B cell (primary cell): ENCODE measurements at regions not wholly inside any gene's neighbourhood (a gene's known extent, or its start where the extent isn't known, plus 50 kb on each side); places are given as distances from the start of the nearest gene placed in this dataset.

Experiments used
- ATAC-seq: fragments of 200-7000 bp; cut with Tn5 transposase; one replicate; pipeline ENCODE4 v1.10.0; 2021; ENCODE audit warnings: low read depth, mild to moderate bottlenecking, moderate number of reproducible peaks, moderate library complexity
- CTCF ChIA-PET: fragments of 350-600 bp; sonication (Branson Sonifier 250); formaldehyde crosslinking; loops from one replicate; lab custom pipeline; 2021; ENCODE audit warnings: antibody characterized with exemption, inconsistent platforms; lab: Charles Lee
- POLR2A ChIA-PET: fragments of 350-600 bp; sonication (Branson Sonifier 250); formaldehyde crosslinking; loops from one replicate; lab custom pipeline; 2021; ENCODE audit warnings: antibody characterized with exemption; lab: Charles Lee
- DNase-seq: peaks from one replicate; pipeline ENCODE4 v3.0.0; 2013
- H2AFZ ChIP-seq: 2 replicates; pipeline ENCODE4 v1.6.1; 2012; ENCODE audit warnings: mild to moderate bottlenecking, low read depth, low read length; ENCODE audit not compliant: insufficient read depth, poor library complexity, severe bottlenecking
- H3K27ac ChIP-seq, 2 donors: 1 replicate in 1 of 2; 2 replicates in 1 of 2; pipeline ENCODE4 v1.5.1; 2012 to 2013; ENCODE audit warnings: low read length in 2 of 2, mild to moderate bottlenecking in 2 of 2, moderate library complexity in 1 of 2
- H3K27me3 ChIP-seq, 4 experiments: fragments of 200-600 bp in 1 of 4; sonication (generic) in 1 of 4; replicated peaks in 1 of 4; 1 replicate in 2 of 4; 2 replicates in 2 of 4; pipeline versions ENCODE4 v1.6.1 to v1.7.0; 2013 to 2016; ENCODE audit warnings: low read length in 3 of 4, mild to moderate bottlenecking in 2 of 4, mixed read lengths in 1 of 4, moderate library complexity in 1 of 4; ENCODE audit not compliant: insufficient read depth in 4 of 4, control insufficient read depth in 3 of 4; ENCODE audit errors: control extremely low read depth in 1 of 4
- H3K36me3 ChIP-seq, 2 experiments: replicated peaks in 1 of 2; 1 replicate in 1 of 2; 2 replicates in 1 of 2; pipeline versions ENCODE4 v1.6.1 to v1.7.1; 2013; ENCODE audit warnings: low read length in 1 of 2; ENCODE audit not compliant: insufficient read depth in 2 of 2, control insufficient read depth in 1 of 2; ENCODE audit errors: control extremely low read depth in 1 of 2, extremely low read depth in 1 of 2
- H3K4me1 ChIP-seq, 2 donors: fragments of 200-600 bp in 1 of 2; sonication (generic) in 1 of 2; 1 replicate in 1 of 2; 2 replicates in 1 of 2; pipeline versions ENCODE4 v1.5.1 to v1.6.1; 2013 to 2017; ENCODE audit warnings: low read length in 2 of 2; ENCODE audit not compliant: control insufficient read depth in 2 of 2, insufficient read depth in 2 of 2
- H3K4me2 ChIP-seq: replicated peaks from 2 replicates; pipeline ENCODE3; 2012; ENCODE audit warnings: mild to moderate bottlenecking, low read depth, low read length; ENCODE audit not compliant: poor library complexity, severe bottlenecking
- H3K4me3 ChIP-seq, 5 experiments: fragments of 200-600 bp in 1 of 5; sonication (generic) in 1 of 5; 1 replicate in 3 of 5; 2 replicates in 2 of 5; pipeline versions ENCODE4 v1.5.1 to v1.7.0; 2011 to 2016; ENCODE audit warnings: low read length in 4 of 5, mild to moderate bottlenecking in 4 of 5, low read depth in 2 of 5, control low read depth in 1 of 5, moderate library complexity in 1 of 5; ENCODE audit not compliant: insufficient read depth in 1 of 5; ENCODE audit errors: control extremely low read depth in 1 of 5, extremely low read depth in 1 of 5
- H3K79me2 ChIP-seq: fragments of 200-600 bp; sonication (generic); one replicate; pipeline ENCODE4 v1.6.0; 2016; ENCODE audit warnings: low read length; ENCODE audit not compliant: control insufficient read depth, insufficient read depth
- H3K9ac ChIP-seq: fragments of 200-600 bp; sonication (generic); 2 replicates; pipeline ENCODE4 v1.6.1; 2017; ENCODE audit warnings: mild to moderate bottlenecking, low read length, moderate library complexity
- H3K9me3 ChIP-seq, 3 donors: one replicate each; pipeline versions ENCODE4 v1.6.1 to v1.7.1; 2013; ENCODE audit warnings: low read length in 2 of 3; ENCODE audit not compliant: control insufficient read depth in 2 of 3, insufficient read depth in 1 of 3; ENCODE audit errors: control extremely low read depth in 1 of 3
- H4K20me1 ChIP-seq: 2 replicates; pipeline ENCODE4 v1.6.0; 2012; ENCODE audit warnings: mild to moderate bottlenecking, low read length; ENCODE audit not compliant: insufficient read depth, control insufficient read depth, poor library complexity, severe bottlenecking
- H3K27ac Mint-ChIP-seq: one replicate; pipeline ENCODE4 v1.8.0; 2021; ENCODE audit warnings: mixed read lengths
- H3K27me3 Mint-ChIP-seq: one replicate; pipeline ENCODE4 v1.8.0; 2021; ENCODE audit warnings: mixed read lengths
- H3K4me1 Mint-ChIP-seq: one replicate; pipeline ENCODE4 v1.8.0; 2021; ENCODE audit warnings: mixed read lengths
- H3K4me3 Mint-ChIP-seq: one replicate; pipeline ENCODE4 v1.8.0; 2021; ENCODE audit warnings: mixed read lengths
- H3K9me3 Mint-ChIP-seq: one replicate; pipeline ENCODE4 v1.8.0; 2022; ENCODE audit warnings: mixed read lengths; ENCODE audit not compliant: insufficient read depth
- EZH2 ChIP-seq: IDR thresholded peaks from 2 replicates; pipeline ENCODE4 v1.6.1; 2012; ENCODE audit warnings: borderline replicate concordance, low read depth, mild to moderate bottlenecking, moderate library complexity, low read length; ENCODE audit not compliant: insufficient read depth, poor library complexity, severe bottlenecking
- WGBS: methylation state at CpG from one replicate; pipeline ENCODE4 v1.1.5; 2013; ENCODE audit warnings: missing lambda C conversion rate; ENCODE audit not compliant: insufficient coverage; 5-methylcytosine and 5-hydroxymethylcytosine counted together
- intact Hi-C: fragments of 100-400 bp; cut with micrococcal nuclease; formaldehyde crosslinking; loops from one replicate; pipeline ENCODE4 v1.10.0; 2022
- TF ChIP-seq, protein P1 (sequence below): fragments of 200-600 bp; IDR thresholded peaks from one replicate; pipeline ENCODE4 v1.8.0; 2022; ENCODE audit warnings: antibody characterized with exemption, mild to moderate bottlenecking

DNA sequence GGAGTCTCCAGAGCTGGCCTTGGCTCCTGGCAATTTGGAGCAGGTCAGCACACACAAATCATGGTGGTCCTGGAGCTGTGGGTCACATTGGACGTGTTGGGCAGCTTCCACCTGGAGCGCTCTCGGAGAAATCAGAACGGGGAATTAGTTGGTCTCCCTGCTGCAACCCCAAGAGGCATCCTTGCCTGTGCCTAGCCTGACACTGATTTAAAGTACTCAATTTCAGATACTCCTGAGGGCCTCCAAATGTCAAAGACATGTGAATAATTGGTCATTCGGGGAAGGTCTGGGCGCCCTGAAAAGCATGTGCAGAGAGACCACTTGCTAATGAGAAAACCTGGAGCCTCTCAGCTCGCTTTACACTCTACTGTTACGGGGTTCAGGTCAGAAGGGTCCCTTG is 145.5 kb upstream of the AGAP1 start:
- H3K4me1 Mint-ChIP-seq, result no peaks in the 10 kb centered on the region
- peaks cover 0 to 24% (median 0%) of the 10 kb centered on the region in 3 donors for H3K9me3 ChIP-seq
- H3K4me3 Mint-ChIP-seq, result no peak overlapping the region
- WGBS, result 99% methylated on average over 6 of the region's 8 CpGs
- peaks cover 0 to 3% (median 0%) of the 10 kb centered on the region in 4 experiments for H3K27me3 ChIP-seq
- no peak overlapping the region for H2AFZ ChIP-seq
- no peaks in the 10 kb centered on the region for H3K79me2 ChIP-seq
- intact Hi-C loops, result no loop called here
- no peaks in the 10 kb centered on the region for H3K4me1 ChIP-seq
- ChIA-PET CTCF (no interaction called here), POLR2A (no interaction called here)
- no peak overlapping the region for H3K27ac ChIP-seq
- no peak for DNase-seq
- no peak overlapping the region for H3K4me3 ChIP-seq
- no peak overlapping the region for H3K27ac Mint-ChIP-seq
- ATAC-seq, result no peak
- no peak overlapping the region for H3K4me2 ChIP-seq
- no peaks in the 10 kb centered on the region for H3K36me3 ChIP-seq
- no peaks in the 10 kb centered on the region for H4K20me1 ChIP-seq
- no peak overlapping the region for H3K9ac ChIP-seq
- no peaks in the 10 kb centered on the region for H3K9me3 Mint-ChIP-seq
- no peak for TF ChIP-seq EZH2
- TF ChIP-seq, protein P1, sequence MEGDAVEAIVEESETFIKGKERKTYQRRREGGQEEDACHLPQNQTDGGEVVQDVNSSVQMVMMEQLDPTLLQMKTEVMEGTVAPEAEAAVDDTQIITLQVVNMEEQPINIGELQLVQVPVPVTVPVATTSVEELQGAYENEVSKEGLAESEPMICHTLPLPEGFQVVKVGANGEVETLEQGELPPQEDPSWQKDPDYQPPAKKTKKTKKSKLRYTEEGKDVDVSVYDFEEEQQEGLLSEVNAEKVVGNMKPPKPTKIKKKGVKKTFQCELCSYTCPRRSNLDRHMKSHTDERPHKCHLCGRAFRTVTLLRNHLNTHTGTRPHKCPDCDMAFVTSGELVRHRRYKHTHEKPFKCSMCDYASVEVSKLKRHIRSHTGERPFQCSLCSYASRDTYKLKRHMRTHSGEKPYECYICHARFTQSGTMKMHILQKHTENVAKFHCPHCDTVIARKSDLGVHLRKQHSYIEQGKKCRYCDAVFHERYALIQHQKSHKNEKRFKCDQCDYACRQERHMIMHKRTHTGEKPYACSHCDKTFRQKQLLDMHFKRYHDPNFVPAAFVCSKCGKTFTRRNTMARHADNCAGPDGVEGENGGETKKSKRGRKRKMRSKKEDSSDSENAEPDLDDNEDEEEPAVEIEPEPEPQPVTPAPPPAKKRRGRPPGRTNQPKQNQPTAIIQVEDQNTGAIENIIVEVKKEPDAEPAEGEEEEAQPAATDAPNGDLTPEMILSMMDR, result no peak
- peaks cover 17% of the 10 kb centered on the region for H3K27me3 Mint-ChIP-seq

DNA sequence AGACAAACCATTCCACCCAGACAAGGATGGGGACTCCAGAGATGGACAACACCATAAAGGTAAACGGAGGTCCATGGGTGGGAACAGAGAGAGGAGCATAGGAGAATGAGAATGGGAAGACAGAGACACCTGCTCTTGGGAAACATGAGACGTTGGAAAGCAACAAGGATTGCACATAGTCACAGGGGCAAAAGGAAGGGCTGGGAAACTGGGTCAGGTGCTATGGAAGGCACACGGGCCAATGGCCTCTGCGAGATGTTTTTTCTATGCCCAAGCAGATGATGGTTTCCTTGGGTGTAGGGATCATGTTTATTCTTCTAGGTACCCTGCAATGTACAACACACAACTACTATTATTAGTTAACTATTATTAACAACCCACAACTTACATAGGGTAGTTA is 143.6 kb upstream of the AGAP1 start:
- ChIA-PET CTCF (no interaction called here), POLR2A (no interaction called here)
- H3K4me1 Mint-ChIP-seq, result no peaks in the 10 kb centered on the region
- intact Hi-C loops, result no loop called here
- Histone ChIP-seq H3K27me3 (peaks cover 0 to 3% (median 0%) of the 10 kb centered on the region in 4 experiments), H3K9me3 (peaks cover 0 to 9% (median 0%) of the 10 kb centered on the region in 3 donors), H3K4me2 (no peak overlapping the region), H2AFZ (no peak overlapping the region), H3K9ac (no peak overlapping the region), H3K4me3 (no peak overlapping the region), H3K27ac (no peak overlapping the region), H3K4me1 (no peaks in the 10 kb centered on the region), H3K79me2 (no peaks in the 10 kb centered on the region), H3K36me3 (no peaks in the 10 kb centered on the region), H4K20me1 (no peaks in the 10 kb centered on the region)
- no peak overlapping the region for H3K4me3 Mint-ChIP-seq
- no peaks in the 10 kb centered on the region for H3K9me3 Mint-ChIP-seq
- DNase-seq (no peak), ATAC-seq (no peak)
- no peak overlapping the region for H3K27ac Mint-ChIP-seq
- TF ChIP-seq, protein P1, result no peak
- TF ChIP-seq EZH2, result no peak
- 95% methylated on average over 4 of the region's 4 CpGs for WGBS
- H3K27me3 Mint-ChIP-seq, result peaks cover 17% of the 10 kb centered on the region
